ENCODE measurements at regions not wholly inside any gene's neighbourhood (a gene's known extent, or its start where the extent isn't known, plus 50 kb on each side); places are given as distances from the start of the nearest gene placed in this dataset.

DNA sequence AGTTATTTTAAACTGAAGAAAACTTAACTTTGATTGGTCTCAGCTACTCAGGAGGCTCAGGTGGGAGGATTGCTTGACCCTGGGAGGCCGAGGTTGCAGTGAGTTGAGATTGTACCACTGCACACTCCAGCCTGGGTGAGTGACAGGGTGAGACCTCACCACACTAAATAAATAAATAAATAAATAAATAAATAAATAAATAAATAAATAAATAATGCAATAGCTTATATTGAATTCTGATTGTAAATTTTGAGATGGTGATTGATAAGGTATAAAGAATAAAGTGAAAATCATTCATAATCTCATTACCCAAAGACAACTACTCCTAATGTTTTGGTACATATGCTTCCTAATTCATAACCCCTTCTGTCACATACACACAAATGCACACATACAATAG is 58.1 kb downstream of the TUBA3C start:
- TF ChIP-seq, protein P1, sequence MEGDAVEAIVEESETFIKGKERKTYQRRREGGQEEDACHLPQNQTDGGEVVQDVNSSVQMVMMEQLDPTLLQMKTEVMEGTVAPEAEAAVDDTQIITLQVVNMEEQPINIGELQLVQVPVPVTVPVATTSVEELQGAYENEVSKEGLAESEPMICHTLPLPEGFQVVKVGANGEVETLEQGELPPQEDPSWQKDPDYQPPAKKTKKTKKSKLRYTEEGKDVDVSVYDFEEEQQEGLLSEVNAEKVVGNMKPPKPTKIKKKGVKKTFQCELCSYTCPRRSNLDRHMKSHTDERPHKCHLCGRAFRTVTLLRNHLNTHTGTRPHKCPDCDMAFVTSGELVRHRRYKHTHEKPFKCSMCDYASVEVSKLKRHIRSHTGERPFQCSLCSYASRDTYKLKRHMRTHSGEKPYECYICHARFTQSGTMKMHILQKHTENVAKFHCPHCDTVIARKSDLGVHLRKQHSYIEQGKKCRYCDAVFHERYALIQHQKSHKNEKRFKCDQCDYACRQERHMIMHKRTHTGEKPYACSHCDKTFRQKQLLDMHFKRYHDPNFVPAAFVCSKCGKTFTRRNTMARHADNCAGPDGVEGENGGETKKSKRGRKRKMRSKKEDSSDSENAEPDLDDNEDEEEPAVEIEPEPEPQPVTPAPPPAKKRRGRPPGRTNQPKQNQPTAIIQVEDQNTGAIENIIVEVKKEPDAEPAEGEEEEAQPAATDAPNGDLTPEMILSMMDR (IDR thresholded peaks at IDR 0.05 in 8 of 11, conservative IDR thresholded peaks at IDR 0.05 in 3 of 11) = no peak
- TF ChIP-seq POLR2AphosphoS5 (IDR thresholded peaks at IDR 0.05) = no peak
- no peak for TF ChIP-seq POLR2A (IDR thresholded peaks at IDR 0.05)
